H9 (cell line): ENCODE measurements at regions not wholly inside any gene's neighbourhood (a gene's known extent, or its start where the extent isn't known, plus 50 kb on each side); places are given as distances from the start of the nearest gene placed in this dataset.

ENCODE experiments used
- DNase-seq: peaks from one replicate; pipeline ENCODE4 v3.0.0-alpha.2; 2017
- H2AFZ ChIP-seq: one replicate; pipeline ENCODE4 v1.6.1; 2013; ENCODE audit warnings: mild to moderate bottlenecking, low read length, control low read depth, moderate library complexity
- H2AK5ac ChIP-seq: 2 replicates; pipeline ENCODE4 v1.6.1; 2013; ENCODE audit warnings: low read length, control low read depth, mixed read lengths; ENCODE audit not compliant: insufficient read length
- H2BK120ac ChIP-seq: one replicate; pipeline ENCODE4 v1.6.1; 2013; ENCODE audit warnings: low read depth, mild to moderate bottlenecking, low read length, control low read depth, inconsistent platforms; ENCODE audit not compliant: poor library complexity, severe bottlenecking
- H2BK12ac ChIP-seq: 2 replicates; pipeline ENCODE4 v1.6.1; 2013; ENCODE audit warnings: low read length, control low read depth, mixed read lengths, low read depth; ENCODE audit not compliant: insufficient read length
- H2BK15ac ChIP-seq: 2 replicates; pipeline ENCODE4 v1.6.1; 2013; ENCODE audit warnings: low read depth, low read length, control low read depth
- H2BK20ac ChIP-seq: one replicate; pipeline ENCODE4 v1.6.1; 2013; ENCODE audit warnings: low read depth, mild to moderate bottlenecking, low read length, control low read depth, inconsistent platforms; ENCODE audit not compliant: poor library complexity, severe bottlenecking
- H2BK5ac ChIP-seq: 2 replicates; pipeline ENCODE4 v1.6.1; 2013; ENCODE audit warnings: low read length, control low read depth, mixed read lengths; ENCODE audit not compliant: insufficient read length
- H3K14ac ChIP-seq: 2 replicates; pipeline ENCODE4 v1.6.1; 2013; ENCODE audit warnings: low read length, control low read depth; ENCODE audit not compliant: insufficient read depth
- H3K18ac ChIP-seq: 2 replicates; pipeline ENCODE4 v1.6.1; 2013; ENCODE audit warnings: low read depth, mild to moderate bottlenecking, mixed read lengths, low read length, control low read depth; ENCODE audit not compliant: insufficient read length
- H3K23ac ChIP-seq: 2 replicates; pipeline ENCODE4 v1.6.1; 2013; ENCODE audit warnings: low read length, control low read depth, mixed read lengths, low read depth; ENCODE audit not compliant: insufficient read length
- H3K23me2 ChIP-seq: 2 replicates; pipeline ENCODE4 v1.6.1; 2013; ENCODE audit warnings: low read depth, mild to moderate bottlenecking, mixed read lengths, low read length, control low read depth; ENCODE audit not compliant: insufficient read length, poor library complexity, severe bottlenecking
- H3K27ac ChIP-seq: 2 replicates; pipeline ENCODE4 v1.5.1; 2013; ENCODE audit warnings: low read length, control low read depth, mixed read lengths, low read depth; ENCODE audit not compliant: insufficient read length
- H3K27me3 ChIP-seq: 2 replicates; pipeline ENCODE4 v1.6.1; 2013; ENCODE audit warnings: low read length, control low read depth, inconsistent platforms; ENCODE audit not compliant: insufficient read depth
- H3K4ac ChIP-seq: 2 replicates; pipeline ENCODE4 v1.6.1; 2013; ENCODE audit warnings: low read depth, mild to moderate bottlenecking, control low read depth, inconsistent platforms, low read length, moderate library complexity
- H3K4me1 ChIP-seq: 2 replicates; pipeline ENCODE4 v1.6.1; 2013; ENCODE audit warnings: low read length, control low read depth, inconsistent platforms; ENCODE audit not compliant: insufficient read depth
- H3K4me2 ChIP-seq: 2 replicates; pipeline ENCODE4 v1.6.1; 2013; ENCODE audit warnings: low read length, control low read depth, mixed read lengths; ENCODE audit not compliant: insufficient read length, insufficient read depth
- H3K56ac ChIP-seq: 2 replicates; pipeline ENCODE4 v1.6.1; 2013; ENCODE audit warnings: low read depth, mild to moderate bottlenecking, mixed read lengths, low read length, control low read depth; ENCODE audit not compliant: insufficient read length
- H3K79me1 ChIP-seq: 2 replicates; pipeline ENCODE4 v1.6.1; 2013; ENCODE audit warnings: low read depth, mild to moderate bottlenecking, moderate library complexity, low read length, control low read depth, inconsistent platforms; ENCODE audit not compliant: insufficient read depth, poor library complexity, severe bottlenecking
- H3K79me2 ChIP-seq: 2 replicates; pipeline ENCODE4 v1.6.1; 2013; ENCODE audit warnings: low read length, control low read depth, inconsistent platforms; ENCODE audit not compliant: insufficient read depth
- H3K9ac ChIP-seq: 2 replicates; pipeline ENCODE4 v1.6.1; 2013; ENCODE audit warnings: low read length, control low read depth, mixed read lengths; ENCODE audit not compliant: insufficient read length; ENCODE audit errors: extremely low read depth
- H3K9me3 ChIP-seq: one replicate; pipeline ENCODE4 v1.6.1; 2013; ENCODE audit warnings: low read depth, low read length, inconsistent platforms; ENCODE audit not compliant: control insufficient read depth
- H3T11ph ChIP-seq: one replicate; pipeline ENCODE4 v1.6.1; 2013; ENCODE audit warnings: mild to moderate bottlenecking, low read length, control low read depth, inconsistent platforms
- H4K20me1 ChIP-seq: one replicate; pipeline ENCODE4 v1.6.1; 2013; ENCODE audit not compliant: control insufficient read depth, insufficient read length, insufficient read depth
- H4K5ac ChIP-seq: 2 replicates; pipeline ENCODE4 v1.6.1; 2013; ENCODE audit warnings: low read depth, mild to moderate bottlenecking, mixed read lengths, low read length, control low read depth; ENCODE audit not compliant: insufficient read length
- H4K8ac ChIP-seq: replicated peaks from 2 replicates; pipeline ENCODE4 v1.6.1; 2013; ENCODE audit warnings: low read length, control low read depth, mixed read lengths, low read depth; ENCODE audit not compliant: insufficient read length
- H4K91ac ChIP-seq: 2 replicates; pipeline ENCODE4 v1.6.1; 2013; ENCODE audit warnings: low read depth, mild to moderate bottlenecking, moderate library complexity, mixed read lengths, low read length, control low read depth; ENCODE audit not compliant: insufficient read length
- H3K27ac Mint-ChIP-seq, 3 experiments: 2 replicates in 2 of 3; 3 replicates in 1 of 3; pipeline ENCODE4 v1.8.0; 2020 to 2021; ENCODE audit warnings: mixed read lengths in 3 of 3, mild to moderate bottlenecking in 1 of 3, moderate library complexity in 1 of 3
- H3K27me3 Mint-ChIP-seq: 2 replicates; pipeline ENCODE4 v1.8.0; 2021; ENCODE audit warnings: low read depth, mild to moderate bottlenecking, moderate library complexity, mixed read lengths
- H3K36me3 Mint-ChIP-seq, 3 experiments: 2 replicates in 2 of 3; 3 replicates in 1 of 3; pipeline ENCODE4 v1.8.0; 2020 to 2021; ENCODE audit warnings: low read depth in 3 of 3, mixed read lengths in 3 of 3; ENCODE audit not compliant: insufficient read depth in 1 of 3
- H3K4me1 Mint-ChIP-seq, 2 experiments: 2 replicates each; pipeline ENCODE4 v1.8.0; 2020; ENCODE audit warnings: mixed read lengths in 2 of 2
- H3K4me3 Mint-ChIP-seq, 2 experiments: 2 replicates in 1 of 2; 3 replicates in 1 of 2; pipeline ENCODE4 v1.8.0; 2020 to 2021; ENCODE audit warnings: mild to moderate bottlenecking in 2 of 2, mixed read lengths in 2 of 2, moderate library complexity in 1 of 2
- H3K9me3 Mint-ChIP-seq, 2 experiments: 2 replicates in 1 of 2; 3 replicates in 1 of 2; pipeline ENCODE4 v1.8.0; 2020; ENCODE audit warnings: mild to moderate bottlenecking in 2 of 2, mixed read lengths in 2 of 2, moderate library complexity in 1 of 2
- WGBS: extraction: QIAGEN DNeasy Blood & Tissue Kit; methylation state at CpG from one replicate; pipeline ENCODE4 v1.1.7; 2013; ENCODE audit warnings: missing lambda C conversion rate, low lambda C conversion rate, mixed read lengths; ENCODE audit not compliant: insufficient read length; ENCODE audit errors: extremely low coverage; 5-methylcytosine and 5-hydroxymethylcytosine counted together
- TF ChIP-seq, protein P1 (sequence below): fragments of 200-600 bp; sonication (generic); conservative IDR thresholded peaks from 3 replicates; pipeline ENCODE4 v1.8.0; 2021; ENCODE audit warnings: antibody characterized with exemption, mild to moderate bottlenecking

DNA sequence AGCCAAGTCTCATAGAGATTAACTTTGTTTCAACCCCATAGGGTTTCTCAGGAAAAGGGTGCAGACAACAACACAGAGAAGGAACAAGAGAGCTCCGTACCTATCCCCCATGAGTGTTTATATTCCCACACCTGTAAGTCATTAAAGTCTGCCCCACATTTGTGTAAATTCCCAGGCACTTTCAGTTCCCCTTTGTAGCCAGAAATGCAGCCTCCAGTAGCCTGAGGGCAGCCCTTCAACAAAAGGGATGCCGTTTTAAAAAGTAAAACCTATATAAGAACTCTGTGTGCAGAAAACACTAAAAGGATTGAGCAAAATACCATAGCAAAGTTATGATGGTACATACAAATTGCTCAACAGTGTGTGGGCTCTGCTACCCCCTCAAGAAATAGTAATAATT, 59.7 kb upstream of the TMEM108 start:
- Mint-ChIP-seq H3K27ac (no peak overlapping the region), H3K36me3 (no peaks in the 10 kb centered on the region), H3K4me3 (no peak overlapping the region), H3K9me3 (no peaks in the 10 kb centered on the region), H3K4me1 (no peaks in the 10 kb centered on the region), H3K27me3 (no peaks in the 10 kb centered on the region; the same call in 1 of the 2 replicates)
- H3K79me2 ChIP-seq, result no peaks in the 10 kb centered on the region
- H2AK5ac ChIP-seq, result no peak overlapping the region
- H3K18ac ChIP-seq, result no peak overlapping the region
- H3K9me3 ChIP-seq, result no peaks in the 10 kb centered on the region
- H2BK20ac ChIP-seq, result no peak overlapping the region
- no peaks in the 10 kb centered on the region for H3K79me1 ChIP-seq
- no peaks in the 10 kb centered on the region for H3K4me1 ChIP-seq
- H4K5ac ChIP-seq, result no peak overlapping the region
- no peaks in the 10 kb centered on the region for H4K20me1 ChIP-seq
- H2BK15ac ChIP-seq, result no peak overlapping the region
- H3K23ac ChIP-seq, result no peak overlapping the region
- no peaks in the 10 kb centered on the region for H3K27me3 ChIP-seq
- TF ChIP-seq, protein P1, sequence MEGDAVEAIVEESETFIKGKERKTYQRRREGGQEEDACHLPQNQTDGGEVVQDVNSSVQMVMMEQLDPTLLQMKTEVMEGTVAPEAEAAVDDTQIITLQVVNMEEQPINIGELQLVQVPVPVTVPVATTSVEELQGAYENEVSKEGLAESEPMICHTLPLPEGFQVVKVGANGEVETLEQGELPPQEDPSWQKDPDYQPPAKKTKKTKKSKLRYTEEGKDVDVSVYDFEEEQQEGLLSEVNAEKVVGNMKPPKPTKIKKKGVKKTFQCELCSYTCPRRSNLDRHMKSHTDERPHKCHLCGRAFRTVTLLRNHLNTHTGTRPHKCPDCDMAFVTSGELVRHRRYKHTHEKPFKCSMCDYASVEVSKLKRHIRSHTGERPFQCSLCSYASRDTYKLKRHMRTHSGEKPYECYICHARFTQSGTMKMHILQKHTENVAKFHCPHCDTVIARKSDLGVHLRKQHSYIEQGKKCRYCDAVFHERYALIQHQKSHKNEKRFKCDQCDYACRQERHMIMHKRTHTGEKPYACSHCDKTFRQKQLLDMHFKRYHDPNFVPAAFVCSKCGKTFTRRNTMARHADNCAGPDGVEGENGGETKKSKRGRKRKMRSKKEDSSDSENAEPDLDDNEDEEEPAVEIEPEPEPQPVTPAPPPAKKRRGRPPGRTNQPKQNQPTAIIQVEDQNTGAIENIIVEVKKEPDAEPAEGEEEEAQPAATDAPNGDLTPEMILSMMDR, result no peak
- no peaks in the 10 kb centered on the region for H3K23me2 ChIP-seq
- no peak overlapping the region for H4K91ac ChIP-seq
- no peak overlapping the region for H3K9ac ChIP-seq
- no peak overlapping the region for H3K14ac ChIP-seq
- H4K8ac ChIP-seq, result no peak overlapping the region
- H2AFZ ChIP-seq, result no peak overlapping the region
- H3K56ac ChIP-seq, result no peak overlapping the region
- H3T11ph ChIP-seq, result no peak overlapping the region
- DNase-seq, result no peak
- H3K4ac ChIP-seq, result no peak overlapping the region
- H2BK120ac ChIP-seq, result no peak overlapping the region
- no peak overlapping the region for H3K27ac ChIP-seq
- H2BK5ac ChIP-seq, result no peak overlapping the region
- no peak overlapping the region for H3K4me2 ChIP-seq
- no CpG with 5 or more reads among the region's 2 CpGs for WGBS
- no peak overlapping the region for H2BK12ac ChIP-seq
